ENCODE measurements at regions not wholly inside any gene's neighbourhood (a gene's known extent, or its start where the extent isn't known, plus 50 kb on each side); places are given as distances from the start of the nearest gene placed in this dataset.
"Not testable (repeated sequence)": the region's sequence is repeated elsewhere in the genome, so short reads cannot be mapped to it uniquely, and the experiment has no call there.

GRCh38 chr7:56229631-56230030, 113.4 kb upstream of the NUPR2 start:
- POLR2A ChIA-PET = no interaction called here

DNA sequence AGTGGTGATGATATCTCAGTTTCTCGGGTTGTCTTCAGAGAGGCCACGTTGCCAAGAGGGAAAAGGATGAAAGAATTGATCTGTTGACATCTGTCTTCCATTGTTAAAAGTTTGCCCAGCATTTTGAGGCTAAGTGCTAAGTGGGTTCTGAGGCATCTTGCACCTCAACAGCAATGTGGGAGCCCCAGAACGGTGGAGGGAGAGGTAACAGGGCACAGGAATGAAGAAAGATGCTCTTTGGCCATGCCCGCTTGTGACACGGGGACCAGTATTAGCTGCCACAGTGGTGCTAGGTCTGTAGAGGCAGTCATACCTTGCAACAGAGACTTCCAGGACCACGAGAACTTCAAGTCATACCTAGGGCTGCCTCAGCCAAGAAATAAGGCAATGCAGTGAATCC, 106.6 kb upstream of the NUPR2 start:
- POLR2A ChIA-PET = no interaction called here

More at GRCh38 chr7:56229631-56230030, 113.4 kb upstream of the NUPR2 start:
- CTCF ChIA-PET = no interaction called here

DNA sequence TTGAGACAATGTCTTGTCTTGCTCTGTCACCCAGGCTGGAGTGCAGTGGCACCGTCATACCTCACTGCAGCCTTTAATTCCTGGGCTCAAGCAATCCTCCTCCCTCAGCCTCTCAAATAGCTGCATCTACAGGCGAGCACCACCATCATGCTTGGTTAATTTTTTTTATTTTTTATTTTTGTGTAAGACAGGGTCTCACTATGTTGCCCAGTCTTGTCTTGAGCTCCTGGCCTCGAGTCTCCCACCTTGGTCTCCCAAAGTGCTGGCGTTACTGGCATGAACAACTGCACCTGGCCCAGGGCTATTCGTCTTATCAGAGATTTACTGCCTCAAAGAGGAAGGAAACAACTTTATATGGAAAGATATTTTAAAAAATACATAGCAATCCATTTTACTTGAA, 102.8 kb upstream of the NUPR2 start:
- CTCF ChIA-PET = no interaction called here
- POLR2A ChIA-PET = no interaction called here

More for the DNA sequence above, 106.6 kb upstream of the NUPR2 start:
- CTCF ChIA-PET = no interaction called here

- ChIA-PET CTCF (no interaction called here), POLR2A (no interaction called here)
Measured at GRCh38 chr7:56218510-56218909, 102.3 kb upstream of the NUPR2 start.

DNA sequence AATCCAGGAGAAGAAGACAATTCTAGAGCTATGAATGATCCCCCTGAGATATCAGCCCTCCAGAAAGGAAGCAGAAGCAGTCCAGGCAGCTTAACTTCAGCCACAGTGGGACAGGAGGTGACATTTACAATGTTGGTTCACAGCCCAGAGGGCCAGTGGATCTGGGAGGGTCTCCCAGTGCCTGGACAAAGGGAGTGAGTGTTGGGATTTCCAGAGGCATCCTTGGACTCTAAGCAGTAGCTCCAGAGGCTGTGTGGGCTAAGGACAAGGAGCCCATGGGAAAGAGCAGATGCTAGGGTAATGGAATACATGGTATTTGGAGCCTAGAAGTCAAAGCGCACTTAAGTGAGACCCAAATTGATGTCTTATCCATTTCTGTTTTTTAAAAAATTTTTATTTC, 97.4 kb upstream of the NUPR2 start:
- ChIA-PET CTCF (no interaction called here), POLR2A (no interaction called here)

GRCh38 chr7:56206420-56206819, 90.2 kb upstream of the NUPR2 start:
- CTCF ChIA-PET = no interaction called here
- POLR2A ChIA-PET = no interaction called here

- CTCF ChIA-PET = no interaction called here
- POLR2A ChIA-PET = no interaction called here
Measured at GRCh38 chr7:56199639-56200038, 83.4 kb upstream of the NUPR2 start.

GRCh38 chr7:56196195-56196594, 80.0 kb upstream of the NUPR2 start:
- POLR2A ChIA-PET, CTCF ChIA-PET: not testable (repeated sequence)

- POLR2A ChIA-PET = no interaction called here
- CTCF ChIA-PET = no interaction called here
Measured at GRCh38 chr7:56188823-56189346, 72.7 kb upstream of the NUPR2 start.

- ChIA-PET CTCF (no interaction called here), POLR2A (no interaction called here)
Measured at GRCh38 chr7:56188376-56188775, 72.2 kb upstream of the NUPR2 start.

DNA sequence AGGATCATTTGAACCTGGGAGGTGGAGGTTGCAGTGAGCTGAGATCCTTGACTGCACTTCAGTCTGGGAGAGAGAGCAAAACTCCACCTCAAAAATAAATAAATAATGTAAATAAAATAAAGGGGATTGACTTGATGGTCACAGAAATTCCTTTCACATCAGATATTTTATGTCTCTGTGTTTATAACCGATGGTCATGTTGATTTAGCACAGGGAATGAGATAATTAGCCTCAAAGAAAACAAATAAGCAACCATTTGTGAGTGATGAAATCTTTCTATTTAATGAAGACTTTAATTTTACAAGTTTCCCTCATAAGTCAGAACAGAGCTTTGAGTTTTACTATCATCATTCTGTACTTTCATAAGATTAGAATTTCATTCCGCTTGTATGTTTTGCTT, 64.8 kb upstream of the NUPR2 start:
- CTCF ChIA-PET = no interaction called here

GRCh38 chr7:56175771-56176170, 59.6 kb upstream of the NUPR2 start:
- CTCF ChIA-PET = no interaction called here
- POLR2A ChIA-PET = no interaction called here

More for the DNA sequence above, 64.8 kb upstream of the NUPR2 start:
- POLR2A ChIA-PET = no interaction called here

- POLR2A ChIA-PET = no interaction called here
- CTCF ChIA-PET = no interaction called here
Measured at GRCh38 chr7:56174875-56175760, 58.9 kb upstream of the NUPR2 start.

GRCh38 chr7:56174346-56174874, 58.2 kb upstream of the NUPR2 start:
- ChIA-PET CTCF (no interaction called here), POLR2A (no interaction called here)
